HCT116 (cell line): ENCODE measurements at regions not wholly inside any gene's neighbourhood (a gene's known extent, or its start where the extent isn't known, plus 50 kb on each side); places are given as distances from the start of the nearest gene placed in this dataset.

ENCODE experiments used
- ATAC-seq: fragments of 200-7000 bp; cut with Tn5 transposase; 2 replicates; pipeline ENCODE4 v1.9.1; 2020; ENCODE audit warnings: mild to moderate bottlenecking, moderate library complexity
- BruUV-seq: library from RNA; stranded (reverse); fragments of 400-500 nt; replicated peaks from 2 replicates; lab custom pipeline; 2021; lab: Mats Ljungman, UMichigan
- CTCF ChIA-PET: fragments of 300-600 bp; sonication (Branson Sonifier 250); formaldehyde crosslinking; loops from one replicate; lab custom pipeline; 2021; ENCODE audit warnings: antibody characterized with exemption; lab: Charles Lee
- POLR2A ChIA-PET: fragments of 300-600, 350-600 bp; sonication (Branson Sonifier 250); formaldehyde crosslinking; loops from one replicate; lab custom pipeline; 2021; ENCODE audit warnings: antibody characterized with exemption; lab: Charles Lee
- RAD21 ChIA-PET, 2 experiments: fragments of 300-600 bp; sonication (Branson Sonifier 250); formaldehyde crosslinking; loops; one replicate each; lab custom pipeline; 2023; ENCODE audit warnings: low total read pairs in 2 of 2; ENCODE audit not compliant: uncharacterized antibody in 2 of 2, unreplicated experiment in 2 of 2, low non-redundant PET in 1 of 2; lab: Charles Lee
- DNase-seq: peaks from one replicate; pipeline ENCODE4 v3.0.0-alpha.2; 2010; ENCODE audit warnings: low read depth, low spot score
- H2AFZ ChIP-seq: fragments of 200-600 bp; shearing (Covaris generic), sonication (generic); 2 replicates; pipeline ENCODE4 v1.6.1; 2017; ENCODE audit warnings: low read depth, mixed run types, mixed read lengths, antibody characterized with exemption, low read length; ENCODE audit not compliant: poor library complexity, severe bottlenecking
- H3K27ac ChIP-seq: 2 replicates; pipeline ENCODE4 v1.5.1; 2012; ENCODE audit warnings: low read depth, low read length
- H3K27me3 ChIP-seq: fragments of 200-600 bp; sonication (generic); 2 replicates; pipeline ENCODE4 v1.6.1; 2016; ENCODE audit warnings: mixed run types, low read length, mixed read lengths; ENCODE audit not compliant: insufficient read depth
- H3K36me3 ChIP-seq, 2 experiments: fragments of 200-500 bp in 1 of 2; fragments of 200-600 bp in 1 of 2; sonication (Bioruptor generic) in 1 of 2; sonication (generic) in 1 of 2; 2 replicates each; pipeline versions ENCODE4 v1.5.1 to v1.6.1; 2014 to 2016; ENCODE audit warnings: low read length in 2 of 2, inconsistent platforms in 1 of 2, mixed read lengths in 1 of 2, mixed run types in 1 of 2; ENCODE audit not compliant: insufficient read depth in 2 of 2, control insufficient read depth in 1 of 2
- H3K4me1 ChIP-seq, 2 experiments: fragments of 200-600 bp in 1 of 2; sonication (generic) in 1 of 2; 2 replicates each; pipeline versions ENCODE4 v1.5.1 to v1.6.1; 2012 to 2017; ENCODE audit warnings: low read length in 2 of 2, inconsistent platforms in 1 of 2, mild to moderate bottlenecking in 1 of 2, mixed read lengths in 1 of 2, mixed run types in 1 of 2, moderate library complexity in 1 of 2; ENCODE audit not compliant: insufficient read depth in 2 of 2, control insufficient read depth in 1 of 2
- H3K4me2 ChIP-seq: fragments of 200-600 bp; sonication (generic); 2 replicates; pipeline ENCODE4 v1.6.1; 2017; ENCODE audit warnings: mixed run types, low read length, mixed read lengths
- H3K4me3 ChIP-seq, 2 experiments: fragments of 200-600 bp in 1 of 2; sonication (generic) in 1 of 2; replicated peaks in 1 of 2; 2 replicates each; pipeline ENCODE4 v1.5.1; 2011 to 2016; ENCODE audit warnings: low read length in 2 of 2, control low read depth in 1 of 2, low read depth in 1 of 2, mild to moderate bottlenecking in 1 of 2, mixed read lengths in 1 of 2, mixed run types in 1 of 2
- H3K79me2 ChIP-seq: fragments of 200-600 bp; sonication (generic); 2 replicates; pipeline ENCODE4 v1.6.1; 2017; ENCODE audit warnings: mild to moderate bottlenecking, mixed run types, low read length, moderate library complexity, mixed read lengths; ENCODE audit not compliant: insufficient read depth
- H3K9ac ChIP-seq: fragments of 200-600 bp; sonication (generic); 2 replicates; pipeline ENCODE4 v1.6.1; 2016; ENCODE audit warnings: low read length, mixed read lengths
- H3K9me2 ChIP-seq: fragments of 200-600 bp; sonication (generic), shearing (Covaris generic); 2 replicates; pipeline ENCODE4 v1.6.1; 2017; ENCODE audit warnings: mixed run types, mild to moderate bottlenecking, moderate library complexity; ENCODE audit not compliant: insufficient read depth
- H3K9me3 ChIP-seq, 2 experiments: fragments of 200-500 bp in 1 of 2; fragments of 200-600 bp in 1 of 2; sonication (Bioruptor generic) in 1 of 2; sonication (generic) in 1 of 2; 2 replicates each; pipeline ENCODE4 v1.6.1; 2014 to 2017; ENCODE audit warnings: low read length in 2 of 2, mixed read lengths in 2 of 2, inconsistent platforms in 1 of 2, low read depth in 1 of 2, mild to moderate bottlenecking in 1 of 2, mixed run types in 1 of 2, moderate library complexity in 1 of 2; ENCODE audit not compliant: control insufficient read depth in 1 of 2, insufficient read depth in 1 of 2
- H4K20me1 ChIP-seq: fragments of 200-600 bp; sonication (generic), shearing (Covaris generic); 2 replicates; pipeline ENCODE4 v1.6.1; 2017; ENCODE audit warnings: mixed run types, mild to moderate bottlenecking, moderate library complexity; ENCODE audit not compliant: insufficient read depth
- ATF3 ChIP-seq: IDR thresholded peaks from 2 replicates; pipeline ENCODE4 v1.6.1; 2012
- CEBPB ChIP-seq: IDR thresholded peaks from 2 replicates; pipeline ENCODE4 v1.6.1; 2012; ENCODE audit warnings: low read depth
- CTCF ChIP-seq, 3 experiments: fragments of 200-600 bp in 1 of 3; sonication (generic) in 1 of 3; IDR thresholded peaks in 2 of 3; conservative IDR thresholded peaks in 1 of 3; 2 replicates each; pipeline ENCODE4 v1.5.1; 2012 to 2017; ENCODE audit warnings: low read depth in 2 of 3, low read length in 2 of 3, antibody characterized with exemption in 1 of 3, borderline replicate concordance in 1 of 3, control low read depth in 1 of 3, mild to moderate bottlenecking in 1 of 3, mixed read lengths in 1 of 3, mixed run types in 1 of 3, moderate library complexity in 1 of 3; ENCODE audit not compliant: insufficient read depth in 1 of 3
- ELF1 ChIP-seq: IDR thresholded peaks from 2 replicates; pipeline ENCODE4 v1.6.1; 2012; ENCODE audit warnings: low read depth, borderline replicate concordance
- EZH2 ChIP-seq: fragments of 200-600 bp; sonication (generic); IDR thresholded peaks from 2 replicates; pipeline ENCODE4 v1.6.1; 2017; ENCODE audit warnings: antibody characterized with exemption, mixed run types
- EZH2phosphoT487 ChIP-seq: fragments of 200-600 bp; IDR thresholded peaks from 2 replicates; pipeline ENCODE4 v1.6.1; 2018; ENCODE audit warnings: antibody characterized with exemption, borderline replicate concordance
- FOSL1 ChIP-seq: IDR thresholded peaks from 2 replicates; pipeline ENCODE4 v1.6.1; 2012; ENCODE audit warnings: low read depth
- JUND ChIP-seq: IDR thresholded peaks from 2 replicates; pipeline ENCODE4 v1.6.1; 2012
- MAX ChIP-seq: IDR thresholded peaks from 2 replicates; pipeline ENCODE4 v1.6.1; 2012
- POLR2A ChIP-seq: IDR thresholded peaks from 2 replicates; pipeline ENCODE4 v1.7.0; 2011; ENCODE audit warnings: borderline replicate concordance; ENCODE audit not compliant: insufficient read depth, insufficient read length; ENCODE audit errors: extremely low read depth
- POLR2AphosphoS5 ChIP-seq: IDR thresholded peaks from 2 replicates; pipeline ENCODE4 v1.6.1; 2011; ENCODE audit warnings: mild to moderate bottlenecking, low read depth, low read length, moderate library complexity
- RAD21 ChIP-seq: IDR thresholded peaks from 2 replicates; pipeline ENCODE4 v1.6.1; 2012; ENCODE audit warnings: low read depth, mild to moderate bottlenecking
- SIN3A ChIP-seq: IDR thresholded peaks from 2 replicates; pipeline ENCODE4 v1.6.1; 2012; ENCODE audit warnings: low read depth
- SP1 ChIP-seq: IDR thresholded peaks from 2 replicates; pipeline ENCODE4 v1.6.1; 2012; ENCODE audit warnings: low read depth
- TCF7L2 ChIP-seq: IDR thresholded peaks from 2 replicates; pipeline ENCODE4 v1.7.0; 2011; ENCODE audit warnings: borderline replicate concordance, inconsistent platforms; ENCODE audit not compliant: insufficient read depth, insufficient read length; ENCODE audit errors: extremely low read depth
- YY1 ChIP-seq: IDR thresholded peaks from 2 replicates; pipeline ENCODE4 v1.6.1; 2011; ENCODE audit warnings: low read length, low read depth, moderate library complexity, mild to moderate bottlenecking; ENCODE audit not compliant: insufficient replicate concordance; ENCODE audit errors: extremely low read depth
- ZBTB33 ChIP-seq: IDR thresholded peaks from 2 replicates; pipeline ENCODE4 v1.6.1; 2011; ENCODE audit warnings: mild to moderate bottlenecking, low read length, moderate library complexity; ENCODE audit not compliant: insufficient replicate concordance; ENCODE audit errors: extremely low read depth
- intact Hi-C: fragments of 100-400 bp; cut with micrococcal nuclease; formaldehyde crosslinking; loops from 2 replicates; pipeline ENCODE4 v1.10.0; 2022

GRCh38 chr4:112063260-112063659, 82.0 kb upstream of the FAM241A start (continued):
- TF ChIP-seq ZBTB33 = no peak

- Histone ChIP-seq H3K9me2 (no peaks in the 10 kb centered on the region), H3K4me2 (no peak overlapping the region), H3K27ac (no peak overlapping the region), H3K9ac (no peak overlapping the region), H3K27me3 (no peaks in the 10 kb centered on the region), H4K20me1 (no peaks in the 10 kb centered on the region), H3K9me3 (no peaks in the 10 kb centered on the region), H3K4me1 (peaks cover 0 to 3% of the 10 kb centered on the region in 2 experiments; a peak in 1 of 4 replicates), H2AFZ (peak overlapping the region; percentile 11), H3K79me2 (no peaks in the 10 kb centered on the region), H3K36me3 (no peaks in the 10 kb centered on the region), H3K4me3 (no peak overlapping the region)
- ChIA-PET POLR2A (no interaction called here), CTCF (no interaction called here), RAD21 (no interaction called here)
- no TSS peak for BruUV-seq
- intact Hi-C loops = no loop called here
- no peak for DNase-seq
- no peak for ATAC-seq
- no peak for TF ChIP-seq EZH2
- TF ChIP-seq MAX = no peak
- no peak for TF ChIP-seq RAD21
- no peak for TF ChIP-seq YY1
- TF ChIP-seq CEBPB = peak; percentile 75
- no peak for TF ChIP-seq POLR2AphosphoS5
- no peak for TF ChIP-seq SIN3A
- TF ChIP-seq POLR2A = no peak
- no peak for TF ChIP-seq TCF7L2
- TF ChIP-seq EZH2phosphoT487 = no peak
- peak; percentile 52 for TF ChIP-seq JUND
- TF ChIP-seq ATF3 = peak; percentile 47; the same call in 1 of the 2 replicates
- no peak for TF ChIP-seq CTCF (IDR thresholded peaks at IDR 0.05 in 2 of 3, conservative IDR thresholded peaks at IDR 0.05 in 1 of 3; ENCODE audit: borderline replicate concordance in 1 of 3, insufficient read depth in 1 of 3, low read depth in 2 of 3, low read length in 2 of 3)
- TF ChIP-seq ZBTB33 = no peak
- TF ChIP-seq SP1 = peak; percentile 38; the same call in 1 of the 2 replicates
- TF ChIP-seq FOSL1 = peak; percentile 63
- no peak for TF ChIP-seq ELF1
These were observed 76.1 kb upstream of the FAM241A start for GRCh38 chr4:112069110-112069509.
